Coronary artery (tissue), 2 donors: ENCODE measurements at regions not wholly inside any gene's neighbourhood (a gene's known extent, or its start where the extent isn't known, plus 50 kb on each side); places are given as distances from the start of the nearest gene placed in this dataset.

Experiments
- DNase-seq: peaks from one replicate; pipeline ENCODE4 v3.0.0-alpha.2; 2017; ENCODE audit warnings: low spot score
- H3K27ac ChIP-seq, 2 donors: fragments of 200-600 bp; sonication (generic); one replicate each; pipeline ENCODE4 v1.5.1; 2016 to 2019
- H3K4me3 ChIP-seq: fragments of 200-600 bp; sonication (generic); 2 replicates; pipeline ENCODE4 v1.5.1; 2016; ENCODE audit warnings: mild to moderate bottlenecking, moderate library complexity
- TF ChIP-seq, protein P1 (sequence below): fragments of 200-600 bp; sonication (generic); IDR thresholded peaks from one replicate; pipeline ENCODE4 v1.5.1; 2019; ENCODE audit warnings: antibody characterized with exemption

GRCh38 chr2:180662941-180663471 lies 317.4 kb upstream of the UBE2E3 start:
- TF ChIP-seq, protein P1, sequence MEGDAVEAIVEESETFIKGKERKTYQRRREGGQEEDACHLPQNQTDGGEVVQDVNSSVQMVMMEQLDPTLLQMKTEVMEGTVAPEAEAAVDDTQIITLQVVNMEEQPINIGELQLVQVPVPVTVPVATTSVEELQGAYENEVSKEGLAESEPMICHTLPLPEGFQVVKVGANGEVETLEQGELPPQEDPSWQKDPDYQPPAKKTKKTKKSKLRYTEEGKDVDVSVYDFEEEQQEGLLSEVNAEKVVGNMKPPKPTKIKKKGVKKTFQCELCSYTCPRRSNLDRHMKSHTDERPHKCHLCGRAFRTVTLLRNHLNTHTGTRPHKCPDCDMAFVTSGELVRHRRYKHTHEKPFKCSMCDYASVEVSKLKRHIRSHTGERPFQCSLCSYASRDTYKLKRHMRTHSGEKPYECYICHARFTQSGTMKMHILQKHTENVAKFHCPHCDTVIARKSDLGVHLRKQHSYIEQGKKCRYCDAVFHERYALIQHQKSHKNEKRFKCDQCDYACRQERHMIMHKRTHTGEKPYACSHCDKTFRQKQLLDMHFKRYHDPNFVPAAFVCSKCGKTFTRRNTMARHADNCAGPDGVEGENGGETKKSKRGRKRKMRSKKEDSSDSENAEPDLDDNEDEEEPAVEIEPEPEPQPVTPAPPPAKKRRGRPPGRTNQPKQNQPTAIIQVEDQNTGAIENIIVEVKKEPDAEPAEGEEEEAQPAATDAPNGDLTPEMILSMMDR = no peak
- H3K27ac ChIP-seq = no peak overlapping the region
- H3K4me3 ChIP-seq = no peak overlapping the region
- DNase-seq = no peak

GRCh38 chr2:180662521-180662920 lies 317.9 kb upstream of the UBE2E3 start:
- Histone ChIP-seq H3K4me3 (no peak overlapping the region), H3K27ac (no peak overlapping the region)
- TF ChIP-seq, protein P1 = no peak
- DNase-seq = no peak

DNA sequence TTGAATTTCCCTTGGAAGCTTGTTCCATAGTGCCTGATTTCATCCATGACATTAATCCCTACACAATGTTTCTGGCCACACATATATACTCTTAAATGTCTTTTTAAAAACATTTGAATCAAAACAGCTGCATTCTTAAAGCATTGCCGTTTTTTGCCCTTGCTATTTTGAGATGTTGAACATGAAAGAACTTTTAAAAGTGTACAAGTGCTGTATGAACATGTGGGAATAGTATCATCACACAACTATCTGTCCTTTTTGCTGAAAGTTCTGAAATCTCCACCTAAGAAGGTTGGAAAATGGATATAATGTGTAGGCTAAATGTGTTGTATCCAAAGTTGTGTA lies 318.7 kb upstream of the UBE2E3 start:
- no peak for DNase-seq
- Histone ChIP-seq H3K4me3 (no peak overlapping the region), H3K27ac (no peak overlapping the region)
- TF ChIP-seq, protein P1 = no peak

- H3K27ac ChIP-seq = no peak overlapping the region
- H3K4me3 ChIP-seq = no peak overlapping the region
- TF ChIP-seq, protein P1 = no peak
- DNase-seq = no peak
Observed at GRCh38 chr2:180660881-180661685, 319.3 kb upstream of the UBE2E3 start.

GRCh38 chr2:180660207-180660606 lies 320.2 kb upstream of the UBE2E3 start:
- H3K27ac ChIP-seq = no peak overlapping the region
- DNase-seq = no peak
- no peak overlapping the region for H3K4me3 ChIP-seq
- TF ChIP-seq, protein P1 = no peak

- no peak overlapping the region for H3K4me3 ChIP-seq
- no peak overlapping the region for H3K27ac ChIP-seq
- no peak for DNase-seq
- TF ChIP-seq, protein P1 = no peak
Observed at GRCh38 chr2:180657054-180657453, 323.4 kb upstream of the UBE2E3 start.

DNA sequence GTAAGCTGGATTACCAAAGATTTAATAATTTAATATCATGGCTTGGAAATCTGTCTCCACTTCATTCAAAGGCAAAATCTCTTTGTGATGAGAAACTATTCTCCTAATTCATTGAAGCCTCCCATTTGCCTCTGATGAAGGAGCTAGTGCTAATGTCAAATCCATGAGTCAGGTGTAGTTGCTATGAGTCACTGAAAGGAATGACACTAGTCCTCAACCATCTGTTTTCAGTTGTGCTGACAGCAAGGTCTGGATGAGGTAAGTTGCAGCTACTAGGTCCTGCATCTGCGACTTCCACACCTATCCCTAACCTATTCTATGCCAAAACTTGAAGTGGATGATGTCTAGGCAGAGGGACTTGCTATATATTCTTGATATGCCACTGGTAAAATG lies 324.0 kb upstream of the UBE2E3 start:
- no peak for DNase-seq
- no peak overlapping the region for H3K4me3 ChIP-seq
- no peak overlapping the region for H3K27ac ChIP-seq
- TF ChIP-seq, protein P1 = no peak
